GM18517 (cell line): ENCODE measurements at regions not wholly inside any gene's neighbourhood (a gene's known extent, or its start where the extent isn't known, plus 50 kb on each side); places are given as distances from the start of the nearest gene placed in this dataset.
"Not testable (repeated sequence)": the region's sequence is repeated elsewhere in the genome, so short reads cannot be mapped to it uniquely, and the experiment has no call there.

Experiments used
- ATAC-seq: cut with Tn5 transposase; IDR thresholded peaks from one replicate; pipeline ENCODE4 v1.9.1; 2021; ENCODE audit warnings: mild to moderate bottlenecking, moderate library complexity; ENCODE audit not compliant: unreplicated experiment

- ATAC-seq: no peak
Measured at GRCh38 chr6:92114091-92114675, 1305.2 kb downstream of the EPHA7 start.

- no peak for ATAC-seq
Measured at GRCh38 chr6:92111386-92111785, 1308.0 kb downstream of the EPHA7 start.

- ATAC-seq: no peak
Measured at GRCh38 chr6:92110403-92110802, 1309.0 kb downstream of the EPHA7 start.

- no peak for ATAC-seq
Measured at GRCh38 chr6:92109956-92110355, 1309.4 kb downstream of the EPHA7 start.

- ATAC-seq: no peak
Measured at GRCh38 chr6:92109256-92109655, 1310.1 kb downstream of the EPHA7 start.

GRCh38 chr6:92086750-92087149 lies 1332.6 kb downstream of the EPHA7 start:
- no peak for ATAC-seq

GRCh38 chr6:92083914-92084313 lies 1335.4 kb downstream of the EPHA7 start:
- ATAC-seq: not testable (repeated sequence)

- no peak for ATAC-seq
Measured at GRCh38 chr6:92072387-92072786, 1347.0 kb downstream of the EPHA7 start.

GRCh38 chr6:92069781-92070180 lies 1349.6 kb downstream of the EPHA7 start:
- no peak for ATAC-seq

GRCh38 chr6:92052513-92052912 lies 1366.8 kb downstream of the EPHA7 start:
- no peak for ATAC-seq

- no peak for ATAC-seq
Measured at GRCh38 chr6:92050216-92050615, 1369.1 kb downstream of the EPHA7 start.

GRCh38 chr6:92047860-92048259 lies 1371.5 kb downstream of the EPHA7 start:
- no peak for ATAC-seq

GRCh38 chr6:92047152-92047850 lies 1372.1 kb downstream of the EPHA7 start:
- ATAC-seq: no peak

GRCh38 chr6:92044312-92044711 lies 1375.0 kb downstream of the EPHA7 start:
- ATAC-seq: no peak

GRCh38 chr6:92043777-92044176 lies 1375.6 kb downstream of the EPHA7 start:
- no peak for ATAC-seq

GRCh38 chr6:92026878-92027277 lies 1392.5 kb downstream of the EPHA7 start:
- ATAC-seq: no peak

- ATAC-seq: no peak
Measured at GRCh38 chr6:92024881-92025280, 1394.5 kb downstream of the EPHA7 start.

GRCh38 chr6:92024110-92024509 lies 1395.2 kb downstream of the EPHA7 start:
- no peak for ATAC-seq

- no peak for ATAC-seq
Measured at GRCh38 chr6:92023410-92023966, 1395.9 kb downstream of the EPHA7 start.

- no peak for ATAC-seq
Measured at GRCh38 chr6:92011681-92012245, 1407.6 kb downstream of the EPHA7 start.

- ATAC-seq: no peak
Measured at GRCh38 chr6:92008757-92009502, 1410.4 kb downstream of the EPHA7 start.
